ENCODE measurements at regions not wholly inside any gene's neighbourhood (a gene's known extent, or its start where the extent isn't known, plus 50 kb on each side); places are given as distances from the start of the nearest gene placed in this dataset.
"Not testable (repeated sequence)": the region's sequence is repeated elsewhere in the genome, so short reads cannot be mapped to it uniquely, and the experiment has no call there.

GRCh38 chr20:22818636-22819035 lies 216.5 kb upstream of the SSTR4 start:
- DNase-seq (ENCODE audit: low read depth, low spot score) = no peak

- no peak for DNase-seq (ENCODE audit: low read depth, low spot score)
These were observed 216.0 kb upstream of the SSTR4 start for GRCh38 chr20:22819112-22819511.

- no peak for DNase-seq (ENCODE audit: low read depth, low spot score)
These were observed 215.3 kb upstream of the SSTR4 start for GRCh38 chr20:22819784-22820183.

GRCh38 chr20:22821081-22821727 lies 213.9 kb upstream of the SSTR4 start:
- no peak for DNase-seq (ENCODE audit: low read depth, low spot score)

- DNase-seq (ENCODE audit: low read depth, low spot score) = no peak
These were observed 213.3 kb upstream of the SSTR4 start for GRCh38 chr20:22821796-22822195.

- no peak for DNase-seq (ENCODE audit: low read depth, low spot score)
These were observed 212.0 kb upstream of the SSTR4 start for GRCh38 chr20:22823119-22823518.

- DNase-seq (ENCODE audit: low read depth, low spot score) = no peak
These were observed 211.0 kb upstream of the SSTR4 start for GRCh38 chr20:22824077-22824476.

GRCh38 chr20:22825076-22825475 lies 210.0 kb upstream of the SSTR4 start:
- no peak for DNase-seq (ENCODE audit: low read depth, low spot score)

GRCh38 chr20:22825546-22825945 lies 209.6 kb upstream of the SSTR4 start:
- no peak for DNase-seq (ENCODE audit: low read depth, low spot score)

GRCh38 chr20:22826306-22827230 lies 208.5 kb upstream of the SSTR4 start:
- no peak for DNase-seq (ENCODE audit: low read depth, low spot score)

GRCh38 chr20:22827916-22828315 lies 207.2 kb upstream of the SSTR4 start:
- DNase-seq (ENCODE audit: low read depth, low spot score) = no peak

- DNase-seq (ENCODE audit: low read depth, low spot score) = no peak
These were observed 205.8 kb upstream of the SSTR4 start for GRCh38 chr20:22829356-22829755.

GRCh38 chr20:22830138-22830537 lies 205.0 kb upstream of the SSTR4 start:
- DNase-seq (ENCODE audit: low read depth, low spot score) = no peak

GRCh38 chr20:22830715-22831114 lies 204.4 kb upstream of the SSTR4 start:
- DNase-seq (ENCODE audit: low read depth, low spot score) = not testable (repeated sequence)

GRCh38 chr20:22833851-22834250 lies 201.3 kb upstream of the SSTR4 start:
- DNase-seq (ENCODE audit: low read depth, low spot score) = no peak

GRCh38 chr20:22834651-22835256 lies 200.4 kb upstream of the SSTR4 start:
- DNase-seq (ENCODE audit: low read depth, low spot score) = no peak

- no peak for DNase-seq (ENCODE audit: low read depth, low spot score)
These were observed 198.9 kb upstream of the SSTR4 start for GRCh38 chr20:22836211-22836610.

- no peak for DNase-seq (ENCODE audit: low read depth, low spot score)
These were observed 198.2 kb upstream of the SSTR4 start for GRCh38 chr20:22836877-22837276.

GRCh38 chr20:22838001-22838400 lies 197.1 kb upstream of the SSTR4 start:
- no peak for DNase-seq (ENCODE audit: low read depth, low spot score)

- no peak for DNase-seq (ENCODE audit: low read depth, low spot score)
These were observed 193.3 kb upstream of the SSTR4 start for GRCh38 chr20:22841846-22842245.

- DNase-seq (ENCODE audit: low read depth, low spot score) = no peak
These were observed 192.3 kb upstream of the SSTR4 start for GRCh38 chr20:22842793-22843192.

GRCh38 chr20:22844959-22845358 lies 190.2 kb upstream of the SSTR4 start:
- no peak for DNase-seq (ENCODE audit: low read depth, low spot score)

GRCh38 chr20:22846863-22847262 lies 188.2 kb upstream of the SSTR4 start:
- DNase-seq (ENCODE audit: low read depth, low spot score) = no peak

Data from brain pericyte (primary cell).